ENCODE measurements at regions not wholly inside any gene's neighbourhood (a gene's known extent, or its start where the extent isn't known, plus 50 kb on each side); places are given as distances from the start of the nearest gene placed in this dataset.
A peak's percentile ranks its signal among the peaks of the same experiment; 100 is the strongest.

DNA sequence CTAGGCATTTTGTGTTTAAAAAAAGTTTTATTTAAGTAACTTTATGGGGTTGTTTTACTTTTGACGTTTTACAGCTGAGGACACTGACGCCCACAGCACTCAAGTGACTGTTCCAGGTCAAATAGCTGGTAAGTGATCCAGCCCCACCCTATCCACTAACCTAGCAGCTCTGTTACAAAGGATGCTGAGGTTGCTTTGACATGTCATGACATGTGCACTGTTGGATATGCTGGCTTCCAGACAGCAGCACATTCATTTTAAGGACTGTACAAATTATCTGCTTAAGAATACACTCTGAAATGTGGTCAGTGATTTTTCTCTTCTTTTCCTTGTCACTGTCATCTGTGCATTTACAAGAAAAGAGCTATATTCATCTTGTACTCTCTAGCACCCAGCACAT is 417.5 kb downstream of the ZEB2 start:
- Mint-ChIP-seq H3K4me3 (no peak overlapping the region), H3K27me3 (ENCODE audit: low read depth) (no peaks in the 10 kb centered on the region), H3K27ac (no peak overlapping the region), H3K36me3 (ENCODE audit: low read depth) (peaks cover 30% of the 10 kb centered on the region), H3K9me3 (peaks cover 35% of the 10 kb centered on the region), H3K4me1 (peaks cover 9% of the 10 kb centered on the region)
- TF ChIP-seq CTCF (IDR thresholded peaks at IDR 0.05; ENCODE audit: unreplicated experiment in 3 of 3): no peak

- Mint-ChIP-seq H3K27me3 (ENCODE audit: low read depth) (no peaks in the 10 kb centered on the region), H3K27ac (no peak overlapping the region), H3K36me3 (ENCODE audit: low read depth) (peaks cover 12% of the 10 kb centered on the region), H3K9me3 (peaks cover 12% of the 10 kb centered on the region), H3K4me3 (no peak overlapping the region), H3K4me1 (peaks cover 9% of the 10 kb centered on the region)
- no peak for TF ChIP-seq CTCF (IDR thresholded peaks at IDR 0.05; ENCODE audit: unreplicated experiment in 3 of 3)
Observed at GRCh38 chr2:144099780-144100377, 420.0 kb downstream of the ZEB2 start.

DNA sequence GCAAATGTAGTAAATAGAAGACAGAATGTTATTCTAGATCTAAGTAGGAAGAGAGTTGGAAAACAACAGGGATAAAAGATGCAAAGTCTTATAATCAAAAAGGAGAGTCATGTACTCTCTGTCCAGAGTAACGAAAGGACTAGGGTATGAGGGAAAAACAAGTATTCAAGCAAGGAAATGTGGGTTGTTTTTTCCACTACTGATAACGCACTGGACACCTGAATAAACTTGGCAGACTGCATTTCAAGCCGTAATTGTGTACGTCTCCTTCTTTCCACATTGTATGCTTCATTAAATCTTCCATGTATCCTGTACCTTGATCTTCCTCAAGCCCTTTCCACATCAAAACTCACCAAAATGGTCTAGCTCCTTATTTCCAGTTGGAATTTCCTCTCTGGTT is 420.6 kb downstream of the ZEB2 start:
- Mint-ChIP-seq H3K4me3 (no peak overlapping the region), H3K9me3 (peaks cover 8% of the 10 kb centered on the region), H3K27ac (no peak overlapping the region), H3K4me1 (peaks cover 9% of the 10 kb centered on the region), H3K36me3 (ENCODE audit: low read depth) (peaks cover 13% of the 10 kb centered on the region), H3K27me3 (ENCODE audit: low read depth) (no peaks in the 10 kb centered on the region)
- no peak for TF ChIP-seq CTCF (IDR thresholded peaks at IDR 0.05; ENCODE audit: unreplicated experiment in 3 of 3)

- no peaks in the 10 kb centered on the region for H3K27me3 Mint-ChIP-seq (ENCODE audit: low read depth)
- peaks cover 9% of the 10 kb centered on the region for H3K4me1 Mint-ChIP-seq
- no peak overlapping the region for H3K4me3 Mint-ChIP-seq
- H3K36me3 Mint-ChIP-seq (ENCODE audit: low read depth): peaks cover 4% of the 10 kb centered on the region
- no peak for TF ChIP-seq CTCF (IDR thresholded peaks at IDR 0.05; ENCODE audit: unreplicated experiment in 3 of 3)
- peaks cover 2% of the 10 kb centered on the region for H3K9me3 Mint-ChIP-seq
- H3K27ac Mint-ChIP-seq: no peak overlapping the region
Observed at GRCh38 chr2:144097440-144098225, 422.3 kb downstream of the ZEB2 start.

GRCh38 chr2:144096531-144096930 is 423.4 kb downstream of the ZEB2 start:
- no peak overlapping the region for H3K4me3 Mint-ChIP-seq
- peaks cover 4% of the 10 kb centered on the region for H3K36me3 Mint-ChIP-seq (ENCODE audit: low read depth)
- no peaks in the 10 kb centered on the region for H3K9me3 Mint-ChIP-seq
- H3K27me3 Mint-ChIP-seq (ENCODE audit: low read depth): no peaks in the 10 kb centered on the region
- H3K4me1 Mint-ChIP-seq: peaks cover 9% of the 10 kb centered on the region
- no peak for TF ChIP-seq CTCF (IDR thresholded peaks at IDR 0.05; ENCODE audit: unreplicated experiment in 3 of 3)
- peak overlapping the region in 1 of 3 experiments; percentile 47 for H3K27ac Mint-ChIP-seq
